IPS-18a (cell line): ENCODE measurements at regions not wholly inside any gene's neighbourhood (a gene's known extent, or its start where the extent isn't known, plus 50 kb on each side); places are given as distances from the start of the nearest gene placed in this dataset.
"Not testable (repeated sequence)": the region's sequence is repeated elsewhere in the genome, so short reads cannot be mapped to it uniquely, and the experiment has no call there.

Experiments
- H3K27ac ChIP-seq: one replicate; pipeline ENCODE4 v1.5.1; 2013; ENCODE audit warnings: low read length
- H3K27me3 ChIP-seq: one replicate; pipeline ENCODE4 v1.6.1; 2013; ENCODE audit warnings: mild to moderate bottlenecking, low read length; ENCODE audit not compliant: control insufficient read depth, insufficient read depth
- H3K36me3 ChIP-seq: one replicate; pipeline ENCODE4 v1.6.1; 2013; ENCODE audit warnings: low read depth, low read length; ENCODE audit not compliant: control insufficient read depth
- H3K4me1 ChIP-seq: one replicate; pipeline ENCODE4 v1.6.1; 2013; ENCODE audit warnings: low read depth, low read length; ENCODE audit not compliant: control insufficient read depth
- H3K4me3 ChIP-seq: one replicate; pipeline ENCODE4 v1.5.1; 2013; ENCODE audit warnings: low read length
- H3K9ac ChIP-seq: one replicate; pipeline ENCODE4 v1.6.1; 2013; ENCODE audit warnings: mild to moderate bottlenecking, low read length, moderate library complexity
- H3K9me3 ChIP-seq: one replicate; pipeline ENCODE4 v1.6.1; 2013; ENCODE audit warnings: low read depth, low read length; ENCODE audit not compliant: control insufficient read depth

DNA sequence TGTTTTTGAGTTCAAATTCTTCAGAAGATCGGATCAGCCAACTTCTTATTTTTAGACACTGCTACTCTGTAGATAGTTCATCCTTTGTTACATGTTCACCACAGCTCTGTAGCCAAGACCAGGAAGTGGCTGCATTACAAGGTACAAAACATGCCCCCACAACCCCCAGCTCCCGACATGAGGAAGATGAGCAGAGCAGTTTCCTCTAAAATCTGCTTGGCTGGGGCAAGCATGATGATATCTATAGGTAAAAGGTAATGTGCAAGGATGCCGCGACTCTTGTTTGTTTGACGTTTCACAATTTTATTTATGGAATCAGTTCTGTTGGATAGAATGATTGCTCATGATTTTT is 126.5 kb upstream of the GRM7 start:
- H3K9me3 ChIP-seq = no peaks in the 10 kb centered on the region
- H3K27me3 ChIP-seq = no peaks in the 10 kb centered on the region
- peaks cover 8% of the 10 kb centered on the region for H3K4me1 ChIP-seq
- no peak overlapping the region for H3K4me3 ChIP-seq
- no peak overlapping the region for H3K27ac ChIP-seq
- H3K36me3 ChIP-seq = no peaks in the 10 kb centered on the region
- H3K9ac ChIP-seq = no peak overlapping the region

- H3K36me3 ChIP-seq = no peaks in the 10 kb centered on the region
- H3K4me3 ChIP-seq = no peak overlapping the region
- H3K9me3 ChIP-seq = no peaks in the 10 kb centered on the region
- peaks cover 16% of the 10 kb centered on the region for H3K4me1 ChIP-seq
- no peaks in the 10 kb centered on the region for H3K27me3 ChIP-seq
- no peak overlapping the region for H3K9ac ChIP-seq
- H3K27ac ChIP-seq = no peak overlapping the region
Measured at GRCh38 chr3:6736836-6737629, 123.9 kb upstream of the GRM7 start.

GRCh38 chr3:6737630-6738029 is 123.3 kb upstream of the GRM7 start:
- H3K4me1 ChIP-seq = peaks cover 16% of the 10 kb centered on the region
- no peak overlapping the region for H3K27ac ChIP-seq
- no peaks in the 10 kb centered on the region for H3K9me3 ChIP-seq
- H3K27me3 ChIP-seq = no peaks in the 10 kb centered on the region
- no peak overlapping the region for H3K4me3 ChIP-seq
- no peak overlapping the region for H3K9ac ChIP-seq
- H3K36me3 ChIP-seq = no peaks in the 10 kb centered on the region

DNA sequence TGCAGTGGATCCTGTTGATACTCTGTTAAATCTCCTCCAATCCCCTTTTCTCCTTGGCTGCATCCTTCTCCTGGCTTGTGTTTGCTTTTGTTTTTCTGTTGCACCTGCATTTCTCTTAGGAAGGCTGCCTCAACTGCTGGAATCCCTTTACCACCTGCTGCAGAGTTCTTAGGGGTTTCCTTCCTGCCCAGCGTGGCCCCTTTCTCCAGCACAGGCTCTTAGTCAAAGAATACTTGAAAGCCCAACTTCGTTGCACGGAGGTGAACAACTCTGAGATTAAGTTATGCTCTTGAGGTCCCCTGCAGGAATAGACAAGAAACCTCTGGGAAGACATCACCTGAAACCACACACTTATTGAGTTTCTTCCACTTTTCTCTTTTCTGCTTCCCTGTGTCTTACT is 121.6 kb upstream of the GRM7 start:
- peaks cover 16% of the 10 kb centered on the region for H3K4me1 ChIP-seq

GRCh38 chr3:6743067-6743720 is 117.7 kb upstream of the GRM7 start:
- Histone ChIP-seq H3K9me3 (no peaks in the 10 kb centered on the region), H3K36me3 (no peaks in the 10 kb centered on the region)

More for the DNA sequence above, 121.6 kb upstream of the GRM7 start:
- no peak overlapping the region for H3K27ac ChIP-seq
- no peaks in the 10 kb centered on the region for H3K27me3 ChIP-seq
- H3K9ac ChIP-seq = no peak overlapping the region
- H3K4me3 ChIP-seq = no peak overlapping the region
- H3K9me3 ChIP-seq = no peaks in the 10 kb centered on the region
- H3K36me3 ChIP-seq = no peaks in the 10 kb centered on the region

GRCh38 chr3:6746443-6746842 is 114.5 kb upstream of the GRM7 start:
- peaks cover 6% of the 10 kb centered on the region for H3K4me1 ChIP-seq

More at GRCh38 chr3:6743067-6743720, 117.7 kb upstream of the GRM7 start:
- no peak overlapping the region for H3K27ac ChIP-seq
- no peak overlapping the region for H3K9ac ChIP-seq
- no peak overlapping the region for H3K4me3 ChIP-seq
- no peaks in the 10 kb centered on the region for H3K27me3 ChIP-seq
- H3K4me1 ChIP-seq = peaks cover 22% of the 10 kb centered on the region

DNA sequence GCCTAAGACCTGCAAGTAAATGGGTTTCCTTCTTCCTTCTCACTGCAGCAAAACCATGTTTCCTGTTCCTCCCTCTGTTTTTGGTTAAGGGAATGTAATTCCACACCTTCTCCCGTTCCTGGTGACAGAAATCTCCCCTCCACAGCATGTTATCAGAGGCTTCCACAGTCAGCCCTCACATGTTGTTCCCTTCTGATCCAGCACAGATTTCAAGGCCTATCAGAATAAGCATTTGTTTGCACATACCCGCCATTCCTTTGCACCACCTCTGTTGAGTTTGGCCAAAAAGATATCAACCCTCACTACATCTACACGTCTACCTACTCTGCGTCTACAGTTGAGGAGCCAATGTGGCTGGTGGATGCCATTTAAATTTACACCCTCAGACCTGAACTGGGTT is 113.9 kb upstream of the GRM7 start:
- no peaks in the 10 kb centered on the region for H3K27me3 ChIP-seq
- no peak overlapping the region for H3K9ac ChIP-seq
- no peaks in the 10 kb centered on the region for H3K9me3 ChIP-seq
- no peaks in the 10 kb centered on the region for H3K36me3 ChIP-seq
- H3K4me1 ChIP-seq = peaks cover 6% of the 10 kb centered on the region
- no peak overlapping the region for H3K4me3 ChIP-seq
- no peak overlapping the region for H3K27ac ChIP-seq

More at GRCh38 chr3:6746443-6746842, 114.5 kb upstream of the GRM7 start:
- Histone ChIP-seq H3K9ac (no peak overlapping the region), H3K4me3 (no peak overlapping the region), H3K9me3 (no peaks in the 10 kb centered on the region), H3K36me3 (no peaks in the 10 kb centered on the region), H3K27ac (no peak overlapping the region), H3K27me3 (no peaks in the 10 kb centered on the region)

GRCh38 chr3:6750782-6751181 is 110.1 kb upstream of the GRM7 start:
- no peaks in the 10 kb centered on the region for H3K36me3 ChIP-seq
- H3K27ac ChIP-seq = no peak overlapping the region
- peaks cover 2% of the 10 kb centered on the region for H3K4me1 ChIP-seq

GRCh38 chr3:6753536-6753935 is 107.4 kb upstream of the GRM7 start:
- no peak overlapping the region for H3K27ac ChIP-seq
- no peaks in the 10 kb centered on the region for H3K4me1 ChIP-seq
- no peaks in the 10 kb centered on the region for H3K9me3 ChIP-seq
- no peaks in the 10 kb centered on the region for H3K36me3 ChIP-seq
- no peak overlapping the region for H3K9ac ChIP-seq
- no peak overlapping the region for H3K4me3 ChIP-seq
- no peaks in the 10 kb centered on the region for H3K27me3 ChIP-seq

More at GRCh38 chr3:6750782-6751181, 110.1 kb upstream of the GRM7 start:
- H3K9me3 ChIP-seq = no peaks in the 10 kb centered on the region
- no peak overlapping the region for H3K9ac ChIP-seq
- no peaks in the 10 kb centered on the region for H3K27me3 ChIP-seq
- H3K4me3 ChIP-seq = no peak overlapping the region

- not testable (repeated sequence) for H3K36me3 ChIP-seq, H3K27ac ChIP-seq, H3K27me3 ChIP-seq, H3K9me3 ChIP-seq, H3K4me3 ChIP-seq, H3K9ac ChIP-seq
- H3K4me1 ChIP-seq = peaks cover 14% of the 10 kb centered on the region
Measured at GRCh38 chr3:6769532-6770396, 91.2 kb upstream of the GRM7 start.

GRCh38 chr3:6770397-6770690 is 90.6 kb upstream of the GRM7 start:
- Histone ChIP-seq H3K27ac (no peak overlapping the region), H3K9ac (no peak overlapping the region), H3K27me3 (no peaks in the 10 kb centered on the region), H3K36me3 (no peaks in the 10 kb centered on the region), H3K4me1 (peaks cover 14% of the 10 kb centered on the region), H3K9me3 (no peaks in the 10 kb centered on the region), H3K4me3 (no peak overlapping the region)
